RWPE2 (cell line): ENCODE measurements at regions not wholly inside any gene's neighbourhood (a gene's known extent, or its start where the extent isn't known, plus 50 kb on each side); places are given as distances from the start of the nearest gene placed in this dataset.
"Not testable (repeated sequence)": the region's sequence is repeated elsewhere in the genome, so short reads cannot be mapped to it uniquely, and the experiment has no call there.

Source experiments
- ATAC-seq: fragments of 200-7000 bp; cut with Tn5 transposase; 3 replicates; pipeline ENCODE4 v1.9.1; 2021; ENCODE audit warnings: low read depth
- DNase-seq: peaks from one replicate; pipeline ENCODE4 v3.0.0-alpha.2; 2020; ENCODE audit warnings: low spot score
- H3K27ac ChIP-seq: fragments of 450-650 bp; 2 replicates; pipeline ENCODE4 v1.5.1; 2017; ENCODE audit warnings: mild to moderate bottlenecking; ENCODE audit not compliant: poor library complexity, severe bottlenecking
- H3K27me3 ChIP-seq: fragments of 250-450 bp; sonication (Bioruptor Pico); 2 replicates; pipeline ENCODE4 v1.5.1; 2021; ENCODE audit warnings: mild to moderate bottlenecking, moderate library complexity; ENCODE audit not compliant: insufficient read depth, poor library complexity, severe bottlenecking
- H3K36me3 ChIP-seq: fragments of 250-450 bp; sonication (Bioruptor Pico); 2 replicates; pipeline ENCODE4 v1.5.1; 2020; ENCODE audit warnings: low read depth, mild to moderate bottlenecking, moderate library complexity
- H3K4me1 ChIP-seq: fragments of 250-450 bp; sonication (Bioruptor Pico); 2 replicates; pipeline ENCODE4 v1.5.1; 2021; ENCODE audit warnings: mild to moderate bottlenecking, moderate library complexity; ENCODE audit not compliant: insufficient read depth, poor library complexity, severe bottlenecking
- H3K4me3 ChIP-seq: fragments of 250-450 bp; sonication (Bioruptor Pico); 2 replicates; pipeline ENCODE4 v1.5.1; 2021; ENCODE audit warnings: mild to moderate bottlenecking, moderate library complexity; ENCODE audit not compliant: severe bottlenecking
- H3K9me3 ChIP-seq: fragments of 250-450 bp; sonication (Bioruptor Pico); 2 replicates; pipeline ENCODE4 v1.5.1; 2021; ENCODE audit warnings: mild to moderate bottlenecking, moderate library complexity; ENCODE audit not compliant: severe bottlenecking
- CTCF ChIP-seq: fragments of 450-650 bp; IDR thresholded peaks from one replicate; pipeline ENCODE4 v1.5.1; 2017; ENCODE audit warnings: mild to moderate bottlenecking, moderate library complexity; ENCODE audit not compliant: poor library complexity, severe bottlenecking

- TF ChIP-seq CTCF = no peak
- Histone ChIP-seq H3K9me3 (no peaks in the 10 kb centered on the region), H3K36me3 (no peaks in the 10 kb centered on the region), H3K27ac (no peak overlapping the region), H3K27me3 (peaks cover 3% of the 10 kb centered on the region), H3K4me1 (no peaks in the 10 kb centered on the region), H3K4me3 (no peak overlapping the region)
- ATAC-seq (no peak), DNase-seq (no peak)
These were observed 186.9 kb downstream of the DIO2 start for GRCh38 chr14:80024417-80024816.

GRCh38 chr14:80018476-80018875 is 192.8 kb downstream of the DIO2 start:
- H3K4me3 ChIP-seq, DNase-seq, H3K36me3 ChIP-seq, H3K4me1 ChIP-seq, H3K27me3 ChIP-seq, H3K9me3 ChIP-seq, H3K27ac ChIP-seq, ATAC-seq: not testable (repeated sequence)

GRCh38 chr14:80017795-80018194 is 193.5 kb downstream of the DIO2 start:
- Histone ChIP-seq H3K27me3 (no peaks in the 10 kb centered on the region), H3K27ac (no peak overlapping the region), H3K9me3 (no peaks in the 10 kb centered on the region), H3K36me3 (no peaks in the 10 kb centered on the region), H3K4me1 (no peaks in the 10 kb centered on the region), H3K4me3 (no peak overlapping the region)
- no peak for ATAC-seq
- no peak for TF ChIP-seq CTCF
- no peak for DNase-seq

GRCh38 chr14:80010245-80010644 is 201.1 kb downstream of the DIO2 start:
- not testable (repeated sequence) for ATAC-seq, H3K9me3 ChIP-seq, H3K36me3 ChIP-seq, DNase-seq, H3K27me3 ChIP-seq, H3K4me3 ChIP-seq, H3K4me1 ChIP-seq, H3K27ac ChIP-seq

- Histone ChIP-seq H3K4me1 (peaks cover 5% of the 10 kb centered on the region), H3K36me3 (no peaks in the 10 kb centered on the region), H3K4me3 (no peak overlapping the region), H3K27me3 (peaks cover 2% of the 10 kb centered on the region), H3K9me3 (no peaks in the 10 kb centered on the region), H3K27ac (no peak overlapping the region)
- DNase-seq (no peak), ATAC-seq (no peak)
- TF ChIP-seq CTCF = no peak
These were observed 205.7 kb downstream of the DIO2 start for GRCh38 chr14:80005561-80005960.

- peaks cover 5% of the 10 kb centered on the region for H3K27me3 ChIP-seq
- H3K36me3 ChIP-seq = no peaks in the 10 kb centered on the region
- no peak overlapping the region for H3K27ac ChIP-seq
- peaks cover 5% of the 10 kb centered on the region for H3K4me1 ChIP-seq
- TF ChIP-seq CTCF = no peak
- no peak for ATAC-seq
- no peak overlapping the region for H3K4me3 ChIP-seq
- H3K9me3 ChIP-seq = no peaks in the 10 kb centered on the region
- no peak for DNase-seq
These were observed 206.4 kb downstream of the DIO2 start for GRCh38 chr14:80004871-80005270.
